Endothelial cell (in vitro differentiated cells): ENCODE measurements at regions not wholly inside any gene's neighbourhood (a gene's known extent, or its start where the extent isn't known, plus 50 kb on each side); places are given as distances from the start of the nearest gene placed in this dataset.

ENCODE experiments used
- DNase-seq: peaks from one replicate; pipeline ENCODE4 v3.0.0; 2021; ENCODE audit warnings: low spot score
- H3K27ac Mint-ChIP-seq: one replicate; pipeline ENCODE4 v1.8.0; 2021; ENCODE audit warnings: mixed read lengths, inconsistent platforms; ENCODE audit not compliant: unreplicated experiment
- H3K27me3 Mint-ChIP-seq: one replicate; pipeline ENCODE4 v1.8.0; 2021; ENCODE audit warnings: mild to moderate bottlenecking, moderate library complexity, mixed read lengths, inconsistent platforms; ENCODE audit not compliant: unreplicated experiment
- H3K36me3 Mint-ChIP-seq: one replicate; pipeline ENCODE4 v1.8.0; 2021; ENCODE audit warnings: mild to moderate bottlenecking, low read depth, mixed read lengths, inconsistent platforms; ENCODE audit not compliant: unreplicated experiment
- H3K4me1 Mint-ChIP-seq: one replicate; pipeline ENCODE4 v1.8.0; 2021; ENCODE audit warnings: mild to moderate bottlenecking, mixed read lengths, inconsistent platforms; ENCODE audit not compliant: unreplicated experiment
- H3K4me3 Mint-ChIP-seq: one replicate; pipeline ENCODE4 v1.8.0; 2021; ENCODE audit warnings: mild to moderate bottlenecking, mixed read lengths, inconsistent platforms; ENCODE audit not compliant: unreplicated experiment
- H3K9me3 Mint-ChIP-seq: one replicate; pipeline ENCODE4 v1.8.0; 2021; ENCODE audit warnings: mixed read lengths, inconsistent platforms; ENCODE audit not compliant: unreplicated experiment
- CTCF ChIP-seq: fragments of 200-600 bp; sonication (generic); IDR thresholded peaks from one replicate; pipeline ENCODE4 v1.5.0; 2021; ENCODE audit warnings: antibody characterized with exemption; ENCODE audit not compliant: unreplicated experiment

GRCh38 chrX:10071451-10072144 is 85.2 kb upstream of the CLCN4 start:
- H3K27me3 Mint-ChIP-seq: no peaks in the 10 kb centered on the region
- no peak for DNase-seq
- TF ChIP-seq CTCF: no peak
- no peak overlapping the region for H3K27ac Mint-ChIP-seq
- no peak overlapping the region for H3K4me3 Mint-ChIP-seq
- peaks cover under 1% of the 10 kb centered on the region for H3K4me1 Mint-ChIP-seq
- no peaks in the 10 kb centered on the region for H3K9me3 Mint-ChIP-seq
- peaks cover 12% of the 10 kb centered on the region for H3K36me3 Mint-ChIP-seq

GRCh38 chrX:10072786-10073568 is 83.8 kb upstream of the CLCN4 start:
- H3K27ac Mint-ChIP-seq: no peak overlapping the region
- no peak for DNase-seq
- TF ChIP-seq CTCF: no peak
- no peak overlapping the region for H3K4me3 Mint-ChIP-seq
- H3K36me3 Mint-ChIP-seq: peaks cover 3% of the 10 kb centered on the region
- no peaks in the 10 kb centered on the region for H3K9me3 Mint-ChIP-seq
- H3K4me1 Mint-ChIP-seq: no peaks in the 10 kb centered on the region
- H3K27me3 Mint-ChIP-seq: no peaks in the 10 kb centered on the region

GRCh38 chrX:10073671-10074070 is 83.1 kb upstream of the CLCN4 start:
- Mint-ChIP-seq H3K9me3 (no peaks in the 10 kb centered on the region), H3K27ac (no peak overlapping the region), H3K4me1 (no peaks in the 10 kb centered on the region), H3K36me3 (peaks cover 3% of the 10 kb centered on the region), H3K27me3 (no peaks in the 10 kb centered on the region), H3K4me3 (no peak overlapping the region)
- DNase-seq: no peak
- no peak for TF ChIP-seq CTCF

- no peak for DNase-seq
- Mint-ChIP-seq H3K27ac (no peak overlapping the region), H3K36me3 (peaks cover 2% of the 10 kb centered on the region)
Measured at GRCh38 chrX:10074241-10074941, 82.4 kb upstream of the CLCN4 start.

More at GRCh38 chrX:10074241-10074941, 82.4 kb upstream of the CLCN4 start:
- TF ChIP-seq CTCF: no peak
- Mint-ChIP-seq H3K27me3 (no peaks in the 10 kb centered on the region), H3K4me1 (no peaks in the 10 kb centered on the region), H3K4me3 (no peak overlapping the region), H3K9me3 (no peaks in the 10 kb centered on the region)
